HepG2 (cell line): ENCODE measurements at regions not wholly inside any gene's neighbourhood (a gene's known extent, or its start where the extent isn't known, plus 50 kb on each side); places are given as distances from the start of the nearest gene placed in this dataset.

Experiments
- ATAC-seq: fragments of 200-7000 bp; cut with Tn5 transposase; 3 replicates; pipeline ENCODE4 v1.9.1; 2020; ENCODE audit warnings: mild to moderate bottlenecking, moderate library complexity
- BruUV-seq: library from RNA; stranded (reverse); fragments of 400-500 nt; replicated peaks from 2 replicates; lab custom pipeline; 2021; lab: Mats Ljungman, UMichigan
- CTCF ChIA-PET: fragments of 300-600 bp; formaldehyde crosslinking; extraction: SDS; loops from one replicate; lab custom pipeline; 2021; ENCODE audit warnings: low total read pairs, inconsistent platforms, low intra/inter-chr PET ratio; lab: Yijun Ruan, JAX
- POLR2A ChIA-PET: fragments of 350-600 bp; sonication (Branson Sonifier 250); formaldehyde crosslinking; loops from one replicate; lab custom pipeline; 2020; ENCODE audit warnings: antibody characterized with exemption, inconsistent platforms; lab: Yijun Ruan, JAX
- DNase-seq: peaks from one replicate; pipeline ENCODE4 v3.0.0-alpha.2; 2015; ENCODE audit warnings: low spot score
- FAIRE-seq: peaks from 3 replicates; lab custom pipeline; 2011; peaks lifted over from hg19 to GRCh38; lab: Jason Lieb, UNC
- H2AFZ ChIP-seq: one replicate; pipeline ENCODE4 v1.6.1; 2011; ENCODE audit warnings: low read length, inconsistent platforms
- H3K27ac ChIP-seq: fragments of 300-600 bp; 3 replicates; pipeline ENCODE4 v1.8.0; 2011; ENCODE audit warnings: mixed run types, mild to moderate bottlenecking, mixed read lengths, low read length, inconsistent platforms; ENCODE audit not compliant: insufficient read depth; ENCODE audit errors: extremely low read length
- H3K27me3 ChIP-seq, 2 experiments: fragments of 200-600 bp in 1 of 2; 2 replicates in 1 of 2; 3 replicates in 1 of 2; pipeline versions ENCODE4 v1.6.0 to v1.8.0; 2011; ENCODE audit warnings: low read length in 2 of 2, mild to moderate bottlenecking in 2 of 2, moderate library complexity in 2 of 2, inconsistent platforms in 1 of 2; ENCODE audit not compliant: insufficient read depth in 2 of 2, control insufficient read depth in 1 of 2
- H3K36me3 ChIP-seq, 2 experiments: fragments of 200-600 bp in 1 of 2; replicated peaks in 1 of 2; 2 replicates in 1 of 2; 3 replicates in 1 of 2; pipeline versions ENCODE4 v1.5.1 to v1.8.0; 2011; ENCODE audit warnings: low read length in 2 of 2, inconsistent platforms in 1 of 2; ENCODE audit not compliant: insufficient read depth in 2 of 2, control insufficient read depth in 1 of 2
- H3K4me1 ChIP-seq: 2 replicates; pipeline ENCODE4 v1.5.1; 2012; ENCODE audit warnings: low read length, inconsistent platforms; ENCODE audit not compliant: insufficient read depth
- H3K4me2 ChIP-seq: 2 replicates; pipeline ENCODE4 v1.6.0; 2011; ENCODE audit warnings: low read depth, low read length, inconsistent platforms
- H3K4me3 ChIP-seq, 3 experiments: fragments of 200-600 bp in 1 of 3; sonication (generic), shearing (Covaris generic) in 1 of 3; replicated peaks in 1 of 3; 2 replicates each; pipeline ENCODE4 v1.5.1; 2011 to 2016; ENCODE audit warnings: low read length in 3 of 3, inconsistent platforms in 2 of 3, low read depth in 2 of 3, mild to moderate bottlenecking in 2 of 3, control low read depth in 1 of 3, mixed read lengths in 1 of 3; ENCODE audit not compliant: insufficient read depth in 1 of 3
- H3K79me2 ChIP-seq: one replicate; pipeline ENCODE4 v1.6.1; 2011; ENCODE audit warnings: low read length, inconsistent platforms; ENCODE audit not compliant: insufficient read depth
- H3K9ac ChIP-seq: 2 replicates; pipeline ENCODE4 v1.6.0; 2011; ENCODE audit warnings: mild to moderate bottlenecking, low read depth, low read length, inconsistent platforms; ENCODE audit not compliant: insufficient read depth
- H3K9me3 ChIP-seq: 2 replicates; pipeline ENCODE4 v1.5.1; 2012; ENCODE audit warnings: mild to moderate bottlenecking, low read length
- H4K20me1 ChIP-seq: 2 replicates; pipeline ENCODE4 v1.6.0; 2011; ENCODE audit warnings: inconsistent platforms, mild to moderate bottlenecking, low read length, moderate library complexity; ENCODE audit not compliant: insufficient read depth
- DPF2 ChIP-seq: sonication (generic); formaldehyde crosslinking; IDR thresholded peaks from 2 replicates; pipeline ENCODE4 v1.4.0; 2020; ENCODE audit warnings: mild to moderate bottlenecking, low read depth, missing genetic modification reagents, borderline replicate concordance
- HNRNPH1 ChIP-seq: fragments of 200-400 bp; formaldehyde crosslinking; optimal IDR thresholded peaks from 2 replicates; pipeline ENCODE3; 2017; ENCODE audit warnings: mild to moderate bottlenecking, low read depth, low read length
- MYC ChIP-seq: sonication (generic); formaldehyde crosslinking; IDR thresholded peaks from 2 replicates; pipeline ENCODE4 v1.9.0; 2021; ENCODE audit warnings: missing genetic modification reagents, borderline replicate concordance
- NFE2 ChIP-seq: sonication (generic); formaldehyde crosslinking; IDR thresholded peaks from 2 replicates; pipeline ENCODE4 v1.4.0; 2020; ENCODE audit warnings: missing genetic modification reagents
- NFE2L2 ChIP-seq: fragments of 150-350 bp; IDR thresholded peaks from 2 replicates; pipeline ENCODE4 v1.6.1; 2014; ENCODE audit warnings: low read length
- SRSF4 ChIP-seq: fragments of 200-400 bp; formaldehyde crosslinking; IDR thresholded peaks from one replicate; pipeline ENCODE4 v1.6.1; 2018; ENCODE audit warnings: mild to moderate bottlenecking, low read depth, low read length, moderate library complexity; ENCODE audit not compliant: poor library complexity, severe bottlenecking
- ZNF331 ChIP-seq: sonication (generic); formaldehyde crosslinking; IDR thresholded peaks from 2 replicates; pipeline ENCODE4 v1.4.0; 2020; ENCODE audit warnings: missing genetic modification reagents
- ZNF33A ChIP-seq: sonication (generic); formaldehyde crosslinking; IDR thresholded peaks from 2 replicates; pipeline ENCODE4 v1.5.1; 2020; ENCODE audit warnings: missing genetic modification reagents, mild to moderate bottlenecking, moderate library complexity, borderline replicate concordance
- ZNF605 ChIP-seq: sonication (generic); formaldehyde crosslinking; IDR thresholded peaks from 2 replicates; pipeline ENCODE4 v1.8.0; 2022; ENCODE audit warnings: mild to moderate bottlenecking, missing genetic modification reagents
- ZSCAN25 ChIP-seq: sonication (generic); formaldehyde crosslinking; IDR thresholded peaks from 2 replicates; pipeline ENCODE4 v1.8.0; 2022; ENCODE audit warnings: mild to moderate bottlenecking, missing genetic modification reagents
- WGBS: methylation state at CpG from one replicate; pipeline ENCODE4 v1.1.6; 2017; ENCODE audit warnings: low lambda C conversion rate; 5-methylcytosine and 5-hydroxymethylcytosine counted together
- in situ Hi-C: cut with HindIII; loops from 2 replicates; pipeline ENCODE4 v1.10.0; 2017; ENCODE audit warnings: low pct_unique_long_range_greater_than_20kb; ENCODE audit not compliant: extremely low pct_ligation_motif_present
- intact Hi-C: fragments of 100-400 bp; cut with micrococcal nuclease; formaldehyde crosslinking; loops from one replicate; pipeline ENCODE4 v1.10.0; 2022; ENCODE audit not compliant: unreplicated experiment
- TF ChIP-seq, protein P1 (sequence below): sonication (generic); formaldehyde crosslinking; IDR thresholded peaks from 2 replicates; pipeline ENCODE4 v1.4.0; 2020; ENCODE audit warnings: low read depth, missing genetic modification reagents

DNA sequence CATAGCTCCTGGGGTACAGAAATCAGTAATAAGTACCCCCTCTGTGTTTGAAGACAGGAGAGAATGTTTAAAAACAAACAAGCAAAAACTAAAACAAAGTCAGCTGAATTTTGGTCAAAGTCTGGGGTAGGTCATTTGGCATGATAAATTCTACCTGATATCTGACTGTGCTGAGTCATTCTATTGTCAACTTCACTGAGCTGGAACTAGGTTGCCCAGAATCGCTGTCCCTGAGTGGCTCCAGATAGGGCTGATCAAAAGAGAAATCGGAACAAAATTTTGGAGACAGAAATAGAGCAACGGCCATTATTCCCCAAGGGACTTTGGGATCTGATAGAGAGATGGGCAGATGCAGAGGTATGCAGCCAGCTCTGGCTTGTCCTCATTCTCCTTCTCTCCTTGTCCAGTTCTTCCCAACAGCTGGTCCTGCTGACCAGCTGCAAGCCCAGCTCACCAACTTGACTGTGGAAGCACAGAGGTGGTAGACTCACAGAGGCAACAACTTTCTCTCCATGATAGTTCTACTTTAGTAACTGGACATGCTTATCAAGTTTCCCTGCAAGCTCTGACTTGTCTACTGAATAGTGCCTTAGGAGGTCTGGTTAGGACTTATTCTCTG, 57.3 kb upstream of the MYRIP start:
- no peaks in the 10 kb centered on the region for H4K20me1 ChIP-seq
- peak; percentile 62; the same call in 1 of the 2 replicates for TF ChIP-seq NFE2L2
- no peak for TF ChIP-seq ZNF331
- TF ChIP-seq NFE2 (CRISPR knock-in tag) = 0 out of 2 replicates have a peak, but pooled peaks have one; percentile 16
- no peak overlapping the region for H3K27ac ChIP-seq
- intact Hi-C loops = no loop called here
- no peak for DNase-seq
- H3K79me2 ChIP-seq = no peaks in the 10 kb centered on the region
- in situ Hi-C loops = no loop called here
- H3K9me3 ChIP-seq = no peaks in the 10 kb centered on the region
- no peak for FAIRE-seq
- no peaks in the 10 kb centered on the region for H3K27me3 ChIP-seq
- no peak overlapping the region for H3K9ac ChIP-seq
- POLR2A ChIA-PET = no interaction called here
- ATAC-seq = no peak
- BruUV-seq = no TSS peak
- no peaks in the 10 kb centered on the region for H3K36me3 ChIP-seq
- H3K4me3 ChIP-seq = no peak overlapping the region
- no peak overlapping the region for H3K4me2 ChIP-seq
- CTCF ChIA-PET = no interaction called here
- H3K4me1 ChIP-seq = 0 out of 2 replicates have a peak, but pooled peaks cover 8% of the 10 kb centered on the region
- H2AFZ ChIP-seq = no peak overlapping the region
- WGBS = 18% methylated on average over 3 of the region's 3 CpGs

DNA sequence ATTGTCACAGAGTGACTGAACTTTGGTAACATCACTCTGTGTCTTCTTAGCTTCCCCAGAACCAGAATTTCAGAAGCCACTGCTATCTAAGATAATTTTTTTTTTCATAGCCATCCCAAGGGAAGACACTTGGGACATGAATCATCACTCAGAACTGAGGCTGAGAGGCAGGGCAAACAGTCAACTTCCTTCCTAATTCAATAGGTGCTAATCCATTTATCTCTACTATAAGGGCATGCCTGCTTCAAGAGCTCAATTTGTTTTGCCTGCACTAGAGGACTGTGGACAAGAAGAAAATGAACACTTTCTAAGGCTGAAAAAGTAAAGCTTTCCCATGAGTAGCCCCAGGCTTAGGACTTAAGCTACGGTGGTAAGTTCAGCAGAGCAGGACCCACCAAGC, 56.7 kb upstream of the MYRIP start:
- 63% methylated on average over 1 of the region's 1 CpG for WGBS
- H3K4me1 ChIP-seq = 0 out of 2 replicates have a peak, but pooled peaks cover 8% of the 10 kb centered on the region
- POLR2A ChIA-PET = no interaction called here
- FAIRE-seq (no peak), ATAC-seq (no peak)
- H3K4me2 ChIP-seq = no peak overlapping the region
- in situ Hi-C loops = no loop called here
- CTCF ChIA-PET = no interaction called here
- H3K27me3 ChIP-seq = no peaks in the 10 kb centered on the region
- no peaks in the 10 kb centered on the region for H3K9me3 ChIP-seq
- H2AFZ ChIP-seq = no peak overlapping the region
- H4K20me1 ChIP-seq = no peaks in the 10 kb centered on the region
- BruUV-seq = no TSS peak
- no peak overlapping the region for H3K4me3 ChIP-seq
- intact Hi-C loops = no loop called here
- H3K79me2 ChIP-seq = no peaks in the 10 kb centered on the region
- TF ChIP-seq SRSF4 (no peak), ZNF33A (CRISPR knock-in tag) (no peak), MYC (CRISPR knock-in tag) (no peak), HNRNPH1 (no peak), DPF2 (CRISPR knock-in tag) (no peak), ZNF605 (no peak), ZSCAN25 (CRISPR knock-in tag) (no peak)
- TF ChIP-seq, protein P1, sequence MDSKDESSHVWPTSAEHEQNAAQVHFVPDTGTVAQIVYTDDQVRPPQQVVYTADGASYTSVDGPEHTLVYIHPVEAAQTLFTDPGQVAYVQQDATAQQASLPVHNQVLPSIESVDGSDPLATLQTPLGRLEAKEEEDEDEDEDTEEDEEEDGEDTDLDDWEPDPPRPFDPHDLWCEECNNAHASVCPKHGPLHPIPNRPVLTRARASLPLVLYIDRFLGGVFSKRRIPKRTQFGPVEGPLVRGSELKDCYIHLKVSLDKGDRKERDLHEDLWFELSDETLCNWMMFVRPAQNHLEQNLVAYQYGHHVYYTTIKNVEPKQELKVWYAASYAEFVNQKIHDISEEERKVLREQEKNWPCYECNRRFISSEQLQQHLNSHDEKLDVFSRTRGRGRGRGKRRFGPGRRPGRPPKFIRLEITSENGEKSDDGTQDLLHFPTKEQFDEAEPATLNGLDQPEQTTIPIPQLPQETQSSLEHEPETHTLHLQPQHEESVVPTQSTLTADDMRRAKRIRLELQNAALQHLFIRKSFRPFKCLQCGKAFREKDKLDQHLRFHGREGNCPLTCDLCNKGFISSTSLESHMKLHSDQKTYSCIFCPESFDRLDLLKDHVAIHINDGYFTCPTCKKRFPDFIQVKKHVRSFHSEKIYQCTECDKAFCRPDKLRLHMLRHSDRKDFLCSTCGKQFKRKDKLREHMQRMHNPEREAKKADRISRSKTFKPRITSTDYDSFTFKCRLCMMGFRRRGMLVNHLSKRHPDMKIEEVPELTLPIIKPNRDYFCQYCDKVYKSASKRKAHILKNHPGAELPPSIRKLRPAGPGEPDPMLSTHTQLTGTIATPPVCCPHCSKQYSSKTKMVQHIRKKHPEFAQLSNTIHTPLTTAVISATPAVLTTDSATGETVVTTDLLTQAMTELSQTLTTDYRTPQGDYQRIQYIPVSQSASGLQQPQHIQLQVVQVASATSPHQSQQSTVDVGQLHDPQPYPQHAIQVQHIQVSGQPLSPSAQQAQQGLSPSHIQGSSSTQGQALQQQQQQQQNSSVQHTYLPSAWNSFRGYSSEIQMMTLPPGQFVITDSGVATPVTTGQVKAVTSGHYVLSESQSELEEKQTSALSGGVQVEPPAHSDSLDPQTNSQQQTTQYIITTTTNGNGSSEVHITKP (CRISPR knock-in tag) = no peak
- TF ChIP-seq, all 625 proteins: peak for 0
- no peak for DNase-seq
- Histone ChIP-seq H3K36me3 (no peaks in the 10 kb centered on the region), H3K9ac (no peak overlapping the region), H3K27ac (no peak overlapping the region)
